ENCODE measurements at regions not wholly inside any gene's neighbourhood (a gene's known extent, or its start where the extent isn't known, plus 50 kb on each side); places are given as distances from the start of the nearest gene placed in this dataset.

DNA sequence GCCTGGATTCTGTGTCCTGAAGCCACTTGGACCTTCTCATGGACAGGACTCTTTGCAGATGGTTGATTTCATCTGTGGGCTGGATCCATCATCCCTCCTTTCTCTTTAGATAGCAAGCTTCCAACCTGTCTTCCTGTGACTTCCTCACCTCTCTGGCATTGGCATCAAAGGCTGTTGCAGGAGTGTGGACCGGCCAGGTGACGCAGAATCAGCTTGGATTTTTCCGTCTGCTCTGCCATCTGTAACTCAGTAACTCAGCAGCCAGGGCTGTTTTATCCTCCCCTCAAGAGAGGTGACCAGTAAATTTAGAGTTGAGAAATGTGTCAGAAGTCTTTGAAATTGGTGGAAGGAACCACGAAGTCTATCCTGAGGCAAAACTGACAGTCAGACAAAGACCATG, 701.7 kb upstream of the TMEM132C start:
- TF ChIP-seq, protein P1, sequence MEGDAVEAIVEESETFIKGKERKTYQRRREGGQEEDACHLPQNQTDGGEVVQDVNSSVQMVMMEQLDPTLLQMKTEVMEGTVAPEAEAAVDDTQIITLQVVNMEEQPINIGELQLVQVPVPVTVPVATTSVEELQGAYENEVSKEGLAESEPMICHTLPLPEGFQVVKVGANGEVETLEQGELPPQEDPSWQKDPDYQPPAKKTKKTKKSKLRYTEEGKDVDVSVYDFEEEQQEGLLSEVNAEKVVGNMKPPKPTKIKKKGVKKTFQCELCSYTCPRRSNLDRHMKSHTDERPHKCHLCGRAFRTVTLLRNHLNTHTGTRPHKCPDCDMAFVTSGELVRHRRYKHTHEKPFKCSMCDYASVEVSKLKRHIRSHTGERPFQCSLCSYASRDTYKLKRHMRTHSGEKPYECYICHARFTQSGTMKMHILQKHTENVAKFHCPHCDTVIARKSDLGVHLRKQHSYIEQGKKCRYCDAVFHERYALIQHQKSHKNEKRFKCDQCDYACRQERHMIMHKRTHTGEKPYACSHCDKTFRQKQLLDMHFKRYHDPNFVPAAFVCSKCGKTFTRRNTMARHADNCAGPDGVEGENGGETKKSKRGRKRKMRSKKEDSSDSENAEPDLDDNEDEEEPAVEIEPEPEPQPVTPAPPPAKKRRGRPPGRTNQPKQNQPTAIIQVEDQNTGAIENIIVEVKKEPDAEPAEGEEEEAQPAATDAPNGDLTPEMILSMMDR (IDR thresholded peaks at IDR 0.05; ENCODE audit: poor library complexity, severe bottlenecking): no peak
- TF ChIP-seq TAF1 (IDR thresholded peaks at IDR 0.05; ENCODE audit: low read depth) (no peak), RAD21 (conservative IDR thresholded peaks at IDR 0.05) (no peak), EZH2 (IDR thresholded peaks at IDR 0.05; ENCODE audit: borderline replicate concordance, insufficient read depth, low read length, poor library complexity, severe bottlenecking) (no peak)
